GM18505 (cell line): ENCODE measurements at regions not wholly inside any gene's neighbourhood (a gene's known extent, or its start where the extent isn't known, plus 50 kb on each side); places are given as distances from the start of the nearest gene placed in this dataset.

Experiments used
- ATAC-seq: cut with Tn5 transposase; IDR thresholded peaks from one replicate; pipeline ENCODE4 v1.9.1; 2021; ENCODE audit not compliant: unreplicated experiment
- POLR2A ChIP-seq: IDR thresholded peaks from 4 replicates; pipeline ENCODE4 v1.6.1; 2011; ENCODE audit warnings: borderline replicate concordance; ENCODE audit not compliant: insufficient read depth, insufficient read length; ENCODE audit errors: extremely low read depth

DNA sequence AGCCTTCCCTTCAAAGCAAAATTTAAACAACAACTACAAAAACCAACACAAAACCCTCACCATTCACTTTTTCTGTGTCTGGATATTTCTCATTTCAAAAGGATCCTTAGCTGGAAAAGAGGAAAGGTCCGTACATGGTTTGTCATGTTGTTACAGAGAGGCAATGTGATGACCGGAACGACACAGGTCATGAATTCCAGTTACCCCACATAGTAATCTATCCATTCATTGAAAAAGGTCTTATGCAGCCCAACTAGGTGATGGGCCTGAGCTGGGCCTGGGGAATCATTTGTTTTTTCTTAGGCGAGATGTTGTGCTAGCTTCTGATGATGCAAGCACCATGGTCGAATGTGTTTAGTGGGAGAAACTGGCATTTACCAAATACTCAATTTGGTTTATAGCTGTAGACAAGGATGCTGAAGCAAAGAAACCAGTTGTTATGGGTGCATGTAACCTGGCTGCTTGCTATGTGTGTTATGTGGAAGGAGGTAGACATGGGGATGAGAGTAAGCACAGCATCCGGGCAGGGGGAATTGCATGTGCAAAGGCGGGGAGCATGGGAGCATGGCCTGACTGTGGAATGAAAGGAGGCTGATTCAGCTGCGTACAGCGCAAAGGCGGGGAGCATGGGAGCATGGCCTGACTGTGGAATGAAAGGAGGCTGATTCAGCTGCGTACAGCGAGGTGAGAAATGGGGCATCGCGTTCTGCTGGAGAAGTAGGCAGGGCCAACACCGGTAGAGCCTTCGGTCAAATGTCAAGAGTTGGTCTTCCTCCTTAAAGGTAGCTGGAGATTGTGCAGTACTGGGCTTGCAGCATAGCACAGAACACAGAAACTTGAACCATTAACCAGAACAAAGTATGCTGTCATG, 269.7 kb upstream of the MAF start:
- no peak for ATAC-seq
- TF ChIP-seq POLR2A, result no peak

- TF ChIP-seq POLR2A, result no peak
- no peak for ATAC-seq
Measured at GRCh38 chr16:79869304-79870015, 268.9 kb upstream of the MAF start.

GRCh38 chr16:79868841-79869240, 268.3 kb upstream of the MAF start:
- ATAC-seq, result no peak
- no peak for TF ChIP-seq POLR2A

DNA sequence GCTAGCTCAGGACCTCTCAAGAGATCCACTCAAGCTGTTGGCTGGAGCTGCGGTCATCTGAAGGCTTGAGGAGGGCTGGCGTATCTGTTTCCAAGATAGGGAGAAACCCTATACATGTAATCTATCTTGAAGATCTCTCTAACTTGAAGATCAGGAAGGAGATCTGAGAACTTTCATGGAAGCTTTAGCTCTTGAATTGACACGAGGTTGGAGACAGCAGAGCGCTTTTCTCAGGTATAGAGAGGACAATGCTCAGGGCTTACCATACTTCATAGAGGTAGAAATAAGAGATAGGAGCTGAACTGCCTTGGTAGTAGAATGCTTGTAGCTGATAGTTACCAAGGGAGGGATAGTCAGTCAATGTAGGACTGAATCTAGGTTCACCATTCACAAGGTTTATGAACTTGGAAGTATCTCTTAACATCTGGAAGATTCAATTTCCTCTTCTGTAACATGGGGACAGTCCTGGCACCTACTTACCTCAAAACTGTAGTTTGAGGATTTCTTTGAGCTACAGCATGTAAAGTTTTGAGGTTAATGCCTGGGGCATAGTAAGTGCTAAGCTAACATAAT, 267.0 kb upstream of the MAF start:
- no peak for ATAC-seq
- TF ChIP-seq POLR2A, result no peak

GRCh38 chr16:79865918-79866317, 265.4 kb upstream of the MAF start:
- no peak for ATAC-seq
- TF ChIP-seq POLR2A, result no peak

DNA sequence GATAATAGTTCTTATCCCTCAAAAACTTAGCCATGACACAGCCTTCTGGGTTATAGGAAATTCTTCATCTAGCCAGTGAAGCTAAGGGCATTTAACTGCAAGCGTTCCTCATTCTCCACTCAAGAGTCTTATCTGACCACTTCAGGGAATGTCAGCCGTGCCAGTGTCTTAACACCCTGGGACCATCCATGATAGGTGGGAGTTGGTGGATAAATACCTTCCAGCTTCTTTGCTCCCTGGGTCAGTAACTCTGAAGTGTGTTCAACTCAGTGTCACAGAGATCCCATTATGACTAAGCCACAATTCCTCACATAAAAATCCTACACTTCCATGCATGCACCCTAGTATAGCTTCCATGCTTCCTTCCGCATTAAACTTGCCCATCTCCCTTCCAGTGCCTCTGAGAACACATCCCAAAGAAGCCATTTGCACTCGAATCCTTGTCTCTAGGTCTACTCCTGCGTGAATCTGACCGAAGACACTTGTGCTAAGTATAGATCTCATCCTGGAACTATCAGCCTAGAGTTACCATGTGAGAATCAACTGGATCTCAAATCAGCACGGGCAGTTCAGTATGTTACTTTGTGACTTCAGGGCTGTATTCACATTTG, 264.3 kb upstream of the MAF start:
- TF ChIP-seq POLR2A, result no peak
- ATAC-seq, result no peak

- ATAC-seq, result no peak
Measured at GRCh38 chr16:79864032-79864780, 263.7 kb upstream of the MAF start.

GRCh38 chr16:79863128-79864031, 262.8 kb upstream of the MAF start:
- ATAC-seq, result no peak
- TF ChIP-seq POLR2A, result no peak

More at GRCh38 chr16:79864032-79864780, 263.7 kb upstream of the MAF start:
- TF ChIP-seq POLR2A, result no peak

DNA sequence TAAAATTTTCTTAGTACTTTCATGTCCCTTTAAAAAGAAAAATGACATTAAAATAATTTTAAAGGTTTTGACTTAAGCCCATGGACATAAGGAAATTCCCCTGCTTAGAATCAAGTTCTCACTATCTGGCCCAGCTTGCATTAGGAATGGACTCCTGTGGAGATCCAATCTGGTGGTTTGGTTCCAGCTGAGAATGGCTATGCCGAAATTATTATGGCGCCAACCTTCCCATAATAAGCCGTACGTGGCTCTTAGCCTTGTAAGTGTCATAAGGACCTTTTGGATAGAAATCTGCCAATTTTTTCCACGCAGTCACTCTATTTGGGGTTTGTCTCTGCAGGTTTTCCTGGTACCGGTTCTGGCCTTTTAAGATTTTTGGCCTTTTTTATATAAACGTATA, 262.1 kb upstream of the MAF start:
- TF ChIP-seq POLR2A, result no peak
- ATAC-seq, result no peak

- no peak for TF ChIP-seq POLR2A
- ATAC-seq, result no peak
Measured at GRCh38 chr16:79856581-79856980, 256.0 kb upstream of the MAF start.

- no peak for ATAC-seq
- TF ChIP-seq POLR2A, result no peak
Measured at GRCh38 chr16:79850348-79850747, 249.8 kb upstream of the MAF start.

GRCh38 chr16:79849119-79849518, 248.6 kb upstream of the MAF start:
- ATAC-seq, result no peak
- no peak for TF ChIP-seq POLR2A
